SK-N-SH (cell line): ENCODE measurements at regions not wholly inside any gene's neighbourhood (a gene's known extent, or its start where the extent isn't known, plus 50 kb on each side); places are given as distances from the start of the nearest gene placed in this dataset.

ENCODE experiments used
- CTCF ChIA-PET: fragments of 300-600, 350-600 bp; formaldehyde crosslinking; extraction: SDS; loops from one replicate; lab custom pipeline; 2021; lab: Yijun Ruan, JAX
- POLR2A ChIA-PET: fragments of 350-600 bp; sonication (Branson Sonifier 250); formaldehyde crosslinking; extraction: SDS; loops from one replicate; lab custom pipeline; 2020; ENCODE audit warnings: antibody characterized with exemption, inconsistent platforms; lab: Yijun Ruan, JAX
- DNase-seq: peaks from one replicate; pipeline ENCODE4 v3.0.0; 2012
- H2AFZ ChIP-seq: fragments of 200-600 bp; sonication (generic); 2 replicates; pipeline ENCODE4 v1.8.1; 2016; ENCODE audit warnings: antibody characterized with exemption, mild to moderate bottlenecking, low read depth
- H3F3A ChIP-seq: fragments of 200-600 bp; sonication (generic); replicated peaks from 2 replicates; pipeline ENCODE3; 2016; ENCODE audit warnings: antibody characterized with exemption, mild to moderate bottlenecking; ENCODE audit not compliant: insufficient read depth
- H3K27ac ChIP-seq, 2 experiments: fragments of 200-500 bp in 1 of 2; fragments of 200-600 bp in 1 of 2; sonication (Bioruptor generic) in 1 of 2; sonication (generic), shearing (Covaris generic) in 1 of 2; 2 replicates each; pipeline versions ENCODE4 v1.5.1 to v1.6.1; 2014 to 2016; ENCODE audit warnings: low read depth in 2 of 2, inconsistent platforms in 1 of 2, low read length in 1 of 2, mild to moderate bottlenecking in 1 of 2, mixed read lengths in 1 of 2
- H3K27me3 ChIP-seq: fragments of 200-600 bp; sonication (generic), shearing (Covaris generic); 2 replicates; pipeline ENCODE4 v1.6.1; 2016; ENCODE audit warnings: mixed run types; ENCODE audit not compliant: insufficient read depth
- H3K36me3 ChIP-seq, 2 experiments: fragments of 200-500 bp in 1 of 2; fragments of 200-600 bp in 1 of 2; sonication (Bioruptor generic) in 1 of 2; sonication (generic) in 1 of 2; replicated peaks in 1 of 2; 2 replicates each; pipeline versions ENCODE3 to v1.5.1; 2014 to 2016; ENCODE audit warnings: low read length in 1 of 2, mild to moderate bottlenecking in 1 of 2; ENCODE audit not compliant: insufficient read depth in 2 of 2, control insufficient read depth in 1 of 2
- H3K4me1 ChIP-seq, 2 experiments: fragments of 200-500 bp in 1 of 2; fragments of 200-600 bp in 1 of 2; sonication (Bioruptor generic) in 1 of 2; sonication (generic), shearing (Covaris generic) in 1 of 2; 2 replicates each; pipeline versions ENCODE4 v1.5.1 to v1.6.1; 2014 to 2016; ENCODE audit warnings: low read depth in 1 of 2, low read length in 1 of 2, mixed run types in 1 of 2; ENCODE audit not compliant: insufficient read depth in 2 of 2, control insufficient read depth in 1 of 2
- H3K4me2 ChIP-seq: fragments of 200-600 bp; sonication (generic), shearing (Covaris generic); 2 replicates; pipeline ENCODE4 v1.6.1; 2017; ENCODE audit warnings: mixed run types
- H3K4me3 ChIP-seq, 2 experiments: fragments of 200-500 bp in 1 of 2; fragments of 200-600 bp in 1 of 2; sonication (Bioruptor generic) in 1 of 2; sonication (generic), shearing (Covaris generic) in 1 of 2; 2 replicates each; pipeline versions ENCODE4 v1.5.1 to v1.8.1; 2014 to 2016; ENCODE audit warnings: low read depth in 2 of 2, inconsistent platforms in 1 of 2, low read length in 1 of 2, mild to moderate bottlenecking in 1 of 2, mixed read lengths in 1 of 2, moderate library complexity in 1 of 2
- H3K79me2 ChIP-seq: fragments of 200-600 bp; sonication (generic); 2 replicates; pipeline ENCODE4 v1.8.1; 2017; ENCODE audit warnings: mild to moderate bottlenecking; ENCODE audit not compliant: insufficient read depth
- H3K9ac ChIP-seq: fragments of 200-600 bp; sonication (generic); 2 replicates; pipeline ENCODE4 v1.6.1; 2017; ENCODE audit warnings: mixed run types
- H3K9me2 ChIP-seq: fragments of 200-600 bp; sonication (generic); 2 replicates; pipeline ENCODE4 v1.6.1; 2017; ENCODE audit warnings: mixed run types
- H3K9me3 ChIP-seq: fragments of 200-600 bp; sonication (generic); 2 replicates; pipeline ENCODE4 v1.6.1; 2017; ENCODE audit warnings: mixed run types, mild to moderate bottlenecking, moderate library complexity
- H4K20me1 ChIP-seq: fragments of 200-600 bp; sonication (generic); 2 replicates; pipeline ENCODE4 v1.6.1; 2017; ENCODE audit warnings: mild to moderate bottlenecking, mixed run types; ENCODE audit not compliant: insufficient read depth
- EZH2phosphoT487 ChIP-seq: fragments of 200-600 bp; sonication (generic); IDR thresholded peaks from 2 replicates; pipeline ENCODE4 v1.6.1; 2017; ENCODE audit warnings: low read depth, mixed run types, mild to moderate bottlenecking, antibody characterized with exemption, moderate library complexity, borderline replicate concordance
- FOSL2 ChIP-seq: IDR thresholded peaks from 2 replicates; pipeline ENCODE4 v1.4.0; 2012; ENCODE audit warnings: low read depth, mild to moderate bottlenecking, moderate library complexity, borderline replicate concordance
- JUND ChIP-seq: IDR thresholded peaks from 2 replicates; pipeline ENCODE4 v1.4.0; 2012
- MEF2A ChIP-seq: IDR thresholded peaks from 2 replicates; pipeline ENCODE4 v1.4.0; 2012; ENCODE audit warnings: low read depth, borderline replicate concordance
- RCOR1 ChIP-seq: fragments of 150-350 bp; IDR thresholded peaks from 2 replicates; pipeline ENCODE4 v1.6.1; 2017; ENCODE audit warnings: antibody characterized with exemption, low read length
- RXRA ChIP-seq: IDR thresholded peaks from 2 replicates; pipeline ENCODE4 v1.4.0; 2012; ENCODE audit warnings: low read depth, mild to moderate bottlenecking, borderline replicate concordance
- SIN3A ChIP-seq: IDR thresholded peaks from 2 replicates; pipeline ENCODE4 v1.6.1; 2012; ENCODE audit warnings: low read depth, mild to moderate bottlenecking, low read length, moderate library complexity, borderline replicate concordance
- SMC3 ChIP-seq: IDR thresholded peaks from 2 replicates; pipeline ENCODE4 v1.6.1; 2012; ENCODE audit warnings: low read depth, low read length, improper control_type of control experiment
- TAF1 ChIP-seq: IDR thresholded peaks from 2 replicates; pipeline ENCODE4 v1.6.1; 2012; ENCODE audit warnings: low read depth, mild to moderate bottlenecking, low read length, moderate library complexity, borderline replicate concordance
- TEAD4 ChIP-seq: IDR thresholded peaks from 2 replicates; pipeline ENCODE4 v1.4.0; 2012; ENCODE audit warnings: mild to moderate bottlenecking, borderline replicate concordance; ENCODE audit not compliant: insufficient read depth
- ZBTB33 ChIP-seq: IDR thresholded peaks from 2 replicates; pipeline ENCODE4 v1.4.0; 2012; ENCODE audit warnings: low read depth, borderline replicate concordance
- WGBS: methylation state at CpG from one replicate; pipeline ENCODE4 v1.1.6; 2017; ENCODE audit warnings: low lambda C conversion rate; 5-methylcytosine and 5-hydroxymethylcytosine counted together

- TF ChIP-seq ZBTB33 (no peak), RCOR1 (no peak), JUND (no peak), SMC3 (no peak), SIN3A (no peak), RXRA (no peak), EZH2phosphoT487 (no peak), FOSL2 (no peak)
Observed at GRCh38 chr10:130740915-130741750, 570.4 kb downstream of the TCERG1L start (continued).

GRCh38 chr10:130741901-130742855, 569.3 kb downstream of the TCERG1L start:
- POLR2A ChIA-PET, result no interaction called here
- H2AFZ ChIP-seq, result no peak overlapping the region
- 56% methylated on average over 11 of the region's 23 CpGs for WGBS
- no peaks in the 10 kb centered on the region for H3F3A ChIP-seq
- H4K20me1 ChIP-seq, result no peaks in the 10 kb centered on the region
- no peaks in the 10 kb centered on the region for H3K36me3 ChIP-seq
- CTCF ChIA-PET, result interaction anchor here (1.3 kb wide), 1 partner anchor 8 kb away, joined by 3 read pairs; no protein-coding TSS in a partner anchor
- H3K79me2 ChIP-seq, result no peaks in the 10 kb centered on the region
- H3K9ac ChIP-seq, result no peak overlapping the region
- no peak overlapping the region for H3K27ac ChIP-seq
- H3K9me3 ChIP-seq, result no peaks in the 10 kb centered on the region
- H3K4me1 ChIP-seq, result peaks cover 0 to 3% of the 10 kb centered on the region in 2 experiments; a peak in 1 of 4 replicates
- H3K4me3 ChIP-seq, result no peak overlapping the region
- no peaks in the 10 kb centered on the region for H3K9me2 ChIP-seq
- DNase-seq, result no peak
- H3K4me2 ChIP-seq, result no peak overlapping the region
- TF ChIP-seq TAF1, result no peak
- no peak for TF ChIP-seq TEAD4
- no peak for TF ChIP-seq MEF2A
- no peaks in the 10 kb centered on the region for H3K27me3 ChIP-seq
